A673 (cell line): ENCODE measurements at regions not wholly inside any gene's neighbourhood (a gene's known extent, or its start where the extent isn't known, plus 50 kb on each side); places are given as distances from the start of the nearest gene placed in this dataset.

Experiments used
- CTCF ChIP-seq: fragments of 300-800, 200-600 bp; sonication (generic); conservative IDR thresholded peaks from 2 replicates; pipeline ENCODE4 v1.5.1; 2017; ENCODE audit warnings: low read depth, mild to moderate bottlenecking, antibody characterized with exemption, low read length, moderate library complexity, mixed read lengths
- EZH2 ChIP-seq: fragments of 200-600 bp; sonication (generic); IDR thresholded peaks from 2 replicates; pipeline ENCODE4 v1.6.1; 2017; ENCODE audit warnings: borderline replicate concordance, low read depth, mild to moderate bottlenecking, mixed read lengths, antibody characterized with exemption, low read length; ENCODE audit not compliant: poor library complexity, severe bottlenecking

GRCh38 chr3:69511361-69511760, 125.5 kb upstream of the FRMD4B start:
- TF ChIP-seq CTCF: no peak
- no peak for TF ChIP-seq EZH2
